H1 (cell line): ENCODE measurements at regions not wholly inside any gene's neighbourhood (a gene's known extent, or its start where the extent isn't known, plus 50 kb on each side); places are given as distances from the start of the nearest gene placed in this dataset.

Experiments used
- CTCF ChIA-PET: fragments of 300-600 bp; sonication (Branson Sonifier 250); formaldehyde crosslinking; loops from one replicate; lab custom pipeline; 2021; ENCODE audit not compliant: partially characterized antibody; lab: Charles Lee
- POLR2A ChIA-PET: fragments of 300-600 bp; sonication (Branson Sonifier 250); formaldehyde crosslinking; loops from one replicate; lab custom pipeline; 2021; ENCODE audit warnings: inconsistent platforms; ENCODE audit not compliant: partially characterized antibody; lab: Charles Lee
- DNase-seq, 2 experiments: peaks; one replicate each; pipeline versions ENCODE4 v3.0.0 to v3.0.0-alpha.2; 2010 to 2022; ENCODE audit warnings: low spot score in 2 of 2, low read depth in 1 of 2, mixed read lengths in 1 of 2
- FAIRE-seq: peaks from 2 replicates; lab custom pipeline; 2011; peaks lifted over from hg19 to GRCh38; lab: Jason Lieb, UNC
- H2AFZ ChIP-seq: 2 replicates; pipeline ENCODE4 v1.8.1; 2012; ENCODE audit warnings: low read length, inconsistent platforms
- H2AK5ac ChIP-seq: 2 replicates; pipeline ENCODE4 v1.6.1; 2013; ENCODE audit warnings: low read depth, low read length
- H2BK120ac ChIP-seq: replicated peaks from 2 replicates; pipeline ENCODE3; 2013; ENCODE audit warnings: low read depth, low read length, inconsistent platforms
- H2BK12ac ChIP-seq: 2 replicates; pipeline ENCODE4 v1.6.1; 2013; ENCODE audit warnings: low read depth, low read length
- H2BK15ac ChIP-seq: 2 replicates; pipeline ENCODE4 v1.6.1; 2013; ENCODE audit warnings: low read length
- H2BK20ac ChIP-seq: 2 replicates; pipeline ENCODE4 v1.6.1; 2013; ENCODE audit warnings: low read length
- H2BK5ac ChIP-seq: 2 replicates; pipeline ENCODE4 v1.6.1; 2013; ENCODE audit warnings: low read depth, low read length
- H3K14ac ChIP-seq: 2 replicates; pipeline ENCODE4 v1.6.1; 2013; ENCODE audit warnings: inconsistent platforms; ENCODE audit not compliant: insufficient read length
- H3K18ac ChIP-seq: 2 replicates; pipeline ENCODE4 v1.6.1; 2013; ENCODE audit warnings: low read length; ENCODE audit errors: extremely low read depth
- H3K23ac ChIP-seq: 2 replicates; pipeline ENCODE4 v1.6.1; 2013; ENCODE audit warnings: inconsistent platforms; ENCODE audit not compliant: insufficient read length
- H3K23me2 ChIP-seq: 2 replicates; pipeline ENCODE4 v1.6.1; 2013; ENCODE audit warnings: low read depth, low read length
- H3K27ac ChIP-seq: 2 replicates; pipeline ENCODE4 v1.6.1; 2011; ENCODE audit warnings: low read depth, low read length, inconsistent platforms
- H3K27me3 ChIP-seq, 4 experiments: replicated peaks in 1 of 4; 1 replicate in 1 of 4; 2 replicates in 3 of 4; pipeline versions ENCODE4 v1.6.1 to v1.8.1; 2011 to 2013; ENCODE audit warnings: low read length in 3 of 4, mild to moderate bottlenecking in 3 of 4, inconsistent platforms in 2 of 4, mixed read lengths in 2 of 4, moderate library complexity in 1 of 4; ENCODE audit not compliant: control insufficient read depth in 3 of 4, insufficient read depth in 3 of 4; ENCODE audit errors: extremely low read depth in 1 of 4
- H3K36me3 ChIP-seq, 4 experiments: 2 replicates each; pipeline versions ENCODE4 v1.6.1 to v1.8.1; 2011 to 2013; ENCODE audit warnings: mild to moderate bottlenecking in 4 of 4, low read length in 3 of 4, moderate library complexity in 2 of 4, control low read depth in 1 of 4, inconsistent platforms in 1 of 4; ENCODE audit not compliant: insufficient read depth in 4 of 4, control insufficient read depth in 2 of 4
- H3K4ac ChIP-seq: replicated peaks from 2 replicates; pipeline ENCODE3; 2013; ENCODE audit warnings: low read length, low read depth, mixed read lengths, inconsistent platforms; ENCODE audit not compliant: insufficient read length
- H3K4me1 ChIP-seq, 4 experiments: replicated peaks in 1 of 4; 1 replicate in 1 of 4; 2 replicates in 3 of 4; pipeline versions ENCODE4 v1.6.1 to v1.8.1; 2011 to 2013; ENCODE audit warnings: low read length in 3 of 4, inconsistent platforms in 2 of 4, mixed read lengths in 1 of 4; ENCODE audit not compliant: insufficient read depth in 4 of 4, control insufficient read depth in 3 of 4
- H3K4me2 ChIP-seq, 2 experiments: 2 replicates each; pipeline versions ENCODE4 v1.6.1 to v1.8.1; 2011 to 2013; ENCODE audit warnings: low read depth in 2 of 2, low read length in 2 of 2, control low read depth in 1 of 2, inconsistent platforms in 1 of 2, mild to moderate bottlenecking in 1 of 2; ENCODE audit not compliant: insufficient read depth in 1 of 2
- H3K4me3 ChIP-seq, 4 experiments: fragments of 200-600, 300-600 bp in 1 of 4; sonication (generic), shearing (Covaris generic), sonication (Bioruptor Twin) in 1 of 4; 2 replicates each; pipeline versions ENCODE4 v1.5.1 to v1.8.1; 2011 to 2016; ENCODE audit warnings: low read length in 4 of 4, low read depth in 3 of 4, control low read depth in 2 of 4, inconsistent platforms in 2 of 4, mild to moderate bottlenecking in 2 of 4, mixed read lengths in 1 of 4, moderate library complexity in 1 of 4; ENCODE audit not compliant: insufficient read depth in 2 of 4; ENCODE audit errors: extremely low read depth in 1 of 4
- H3K56ac ChIP-seq: replicated peaks from 2 replicates; pipeline ENCODE3; 2013; ENCODE audit warnings: low read depth, mild to moderate bottlenecking, mixed read lengths, low read length, inconsistent platforms; ENCODE audit not compliant: insufficient read length
- H3K79me1 ChIP-seq: 2 replicates; pipeline ENCODE4 v1.6.1; 2013; ENCODE audit warnings: low read depth, low read length, control low read depth
- H3K79me2 ChIP-seq, 2 experiments: 2 replicates each; pipeline versions ENCODE4 v1.6.1 to v1.8.1; 2012 to 2013; ENCODE audit warnings: low read length in 2 of 2, mild to moderate bottlenecking in 2 of 2, inconsistent platforms in 1 of 2; ENCODE audit not compliant: insufficient read depth in 2 of 2, control insufficient read depth in 1 of 2
- H3K9ac ChIP-seq, 4 experiments: replicated peaks in 1 of 4; 1 replicate in 1 of 4; 2 replicates in 3 of 4; pipeline versions ENCODE4 v1.6.1 to v1.8.1; 2011 to 2013; ENCODE audit warnings: low read depth in 3 of 4, low read length in 3 of 4, control low read depth in 2 of 4, mild to moderate bottlenecking in 2 of 4, moderate library complexity in 2 of 4, inconsistent platforms in 1 of 4; ENCODE audit errors: extremely low read depth in 1 of 4
- H3K9me3 ChIP-seq, 2 experiments: 2 replicates each; pipeline versions ENCODE4 v1.6.1 to v1.8.1; 2012 to 2013; ENCODE audit warnings: mild to moderate bottlenecking in 2 of 2, moderate library complexity in 2 of 2, control low read depth in 1 of 2, inconsistent platforms in 1 of 2, low read depth in 1 of 2, low read length in 1 of 2, mixed read lengths in 1 of 2; ENCODE audit not compliant: insufficient read depth in 2 of 2
- H4K20me1 ChIP-seq, 2 experiments: replicated peaks in 1 of 2; 2 replicates each; pipeline versions ENCODE3 to v1.8.1; 2011 to 2013; ENCODE audit warnings: inconsistent platforms in 2 of 2, low read length in 2 of 2, mild to moderate bottlenecking in 1 of 2; ENCODE audit not compliant: insufficient read depth in 2 of 2, control insufficient read depth in 1 of 2
- H4K5ac ChIP-seq: 2 replicates; pipeline ENCODE4 v1.6.1; 2013; ENCODE audit warnings: low read length, low read depth, mixed read lengths, inconsistent platforms; ENCODE audit not compliant: insufficient read length
- H4K8ac ChIP-seq: 2 replicates; pipeline ENCODE4 v1.8.0; 2013; ENCODE audit warnings: mild to moderate bottlenecking, moderate library complexity, low read length, inconsistent platforms; ENCODE audit not compliant: insufficient read depth; ENCODE audit errors: extremely low read depth
- H4K91ac ChIP-seq: replicated peaks from 2 replicates; pipeline ENCODE3; 2013; ENCODE audit warnings: low read length, mixed read lengths, inconsistent platforms; ENCODE audit not compliant: insufficient read length
- CEBPB ChIP-seq: IDR thresholded peaks from 2 replicates; pipeline ENCODE4 v1.6.1; 2012; ENCODE audit warnings: low read depth, low read length
- POU5F1 ChIP-seq: IDR thresholded peaks from 2 replicates; pipeline ENCODE4 v1.6.1; 2011; ENCODE audit warnings: low read depth, mild to moderate bottlenecking, low read length, moderate library complexity
- SP2 ChIP-seq: IDR thresholded peaks from 2 replicates; pipeline ENCODE4 v1.6.1; 2012; ENCODE audit warnings: mild to moderate bottlenecking, low read length, inconsistent platforms

GRCh38 chr9:1331546-1332038 is 281.4 kb downstream of the DMRT2 start:
- Histone ChIP-seq H3K4me1 (no peaks in the 10 kb centered on the region), H3K36me3 (no peaks in the 10 kb centered on the region), H2BK120ac (no peak overlapping the region), H2BK5ac (no peak overlapping the region), H4K20me1 (no peaks in the 10 kb centered on the region), H3K9me3 (peaks cover 71 to 89% of the 10 kb centered on the region in 2 experiments), H4K5ac (no peak overlapping the region), H3K4ac (no peak overlapping the region), H2BK20ac (no peak overlapping the region), H4K91ac (no peak overlapping the region), H3K9ac (no peak overlapping the region), H3K18ac (no peak overlapping the region), H3K23me2 (no peaks in the 10 kb centered on the region), H2AFZ (no peak overlapping the region), H3K79me2 (no peaks in the 10 kb centered on the region), H3K79me1 (no peaks in the 10 kb centered on the region), H2BK15ac (no peak overlapping the region), H3K56ac (no peak overlapping the region), H3K4me3 (no peak overlapping the region), H3K23ac (no peak overlapping the region), H3K27ac (no peak overlapping the region), H3K14ac (no peak overlapping the region), H2AK5ac (no peak overlapping the region), H3K4me2 (no peak overlapping the region), H2BK12ac (no peak overlapping the region), H4K8ac (no peak overlapping the region), H3K27me3 (no peaks in the 10 kb centered on the region)
- ChIA-PET POLR2A (no interaction called here), CTCF (interaction anchor here (0.7 kb wide), 1 partner anchor 300 kb away, joined by 3 read pairs; no protein-coding TSS in a partner anchor)
- no peak for DNase-seq
- no peak for FAIRE-seq
- TF ChIP-seq CEBPB (no peak), POU5F1 (no peak), SP2 (no peak)
